A549 (cell line): ENCODE measurements at regions not wholly inside any gene's neighbourhood (a gene's known extent, or its start where the extent isn't known, plus 50 kb on each side); places are given as distances from the start of the nearest gene placed in this dataset.

Experiments
- BHLHE40 ChIP-seq: IDR thresholded peaks from 2 replicates; pipeline ENCODE4 v1.6.1; 2012; ENCODE audit warnings: low read depth, low read length, inconsistent platforms
- CEBPB ChIP-seq, 2 experiments: fragments of >200 bp in 1 of 2; sonication (Bioruptor Twin) in 1 of 2; formaldehyde crosslinking in 1 of 2; IDR thresholded peaks; 2 replicates each; pipeline ENCODE4 v1.6.1; 2012 to 2016
- EP300 ChIP-seq, 2 experiments: fragments of >200 bp; sonication (Bioruptor Twin); formaldehyde crosslinking; IDR thresholded peaks; 2 replicates in 1 of 2; 3 replicates in 1 of 2; pipeline ENCODE4 v1.6.1; 2016 to 2017
- KDM1A ChIP-seq: fragments of 200-600 bp; sonication (generic); IDR thresholded peaks from 2 replicates; pipeline ENCODE4 v1.6.1; 2016; ENCODE audit warnings: low read depth, mild to moderate bottlenecking
- MAZ ChIP-seq: fragments of 150-350 bp; IDR thresholded peaks from 2 replicates; pipeline ENCODE4 v1.6.1; 2014; ENCODE audit warnings: antibody characterized with exemption, low read depth, low read length, borderline replicate concordance
- POLR2A ChIP-seq: IDR thresholded peaks from 2 replicates; pipeline ENCODE4 v1.6.1; 2012; ENCODE audit warnings: mild to moderate bottlenecking, low read length
- RAD21 ChIP-seq, 2 experiments: fragments of >200 bp in 1 of 2; sonication (Bioruptor Twin) in 1 of 2; formaldehyde crosslinking in 1 of 2; IDR thresholded peaks in 1 of 2; conservative IDR thresholded peaks in 1 of 2; 2 replicates in 1 of 2; 3 replicates in 1 of 2; pipeline ENCODE4 v1.6.1; 2012 to 2018; ENCODE audit warnings: inconsistent platforms in 1 of 2
- SMC3 ChIP-seq: fragments of >200 bp; sonication (Bioruptor Twin); formaldehyde crosslinking; IDR thresholded peaks from 3 replicates; pipeline ENCODE4 v1.6.1; 2018; ENCODE audit warnings: inconsistent platforms
- SREBF2 ChIP-seq: fragments of 450-650 bp; IDR thresholded peaks from 2 replicates; pipeline ENCODE4 v1.6.1; 2014; ENCODE audit warnings: mild to moderate bottlenecking, moderate library complexity
- ZNF302 ChIP-seq: fragments of 250-450 bp; sonication (Bioruptor Pico); IDR thresholded peaks from 2 replicates; pipeline ENCODE4 v1.9.0; 2021; ENCODE audit warnings: inconsistent platforms, mild to moderate bottlenecking, moderate library complexity
- TF ChIP-seq, protein P1 (sequence below): fragments of >200 bp; sonication (Bioruptor Twin); formaldehyde crosslinking; IDR thresholded peaks from 3 replicates; pipeline ENCODE4 v1.5.1; 2016
- TF ChIP-seq, protein P2 (sequence below): fragments of 150-350 bp; IDR thresholded peaks from 2 replicates; pipeline ENCODE4 v1.6.1; 2014; ENCODE audit warnings: low read depth, mild to moderate bottlenecking, low read length
- TF ChIP-seq, protein P3 (sequence below): IDR thresholded peaks from 2 replicates; pipeline ENCODE4 v1.6.1; 2012; ENCODE audit warnings: low read depth, borderline replicate concordance

DNA sequence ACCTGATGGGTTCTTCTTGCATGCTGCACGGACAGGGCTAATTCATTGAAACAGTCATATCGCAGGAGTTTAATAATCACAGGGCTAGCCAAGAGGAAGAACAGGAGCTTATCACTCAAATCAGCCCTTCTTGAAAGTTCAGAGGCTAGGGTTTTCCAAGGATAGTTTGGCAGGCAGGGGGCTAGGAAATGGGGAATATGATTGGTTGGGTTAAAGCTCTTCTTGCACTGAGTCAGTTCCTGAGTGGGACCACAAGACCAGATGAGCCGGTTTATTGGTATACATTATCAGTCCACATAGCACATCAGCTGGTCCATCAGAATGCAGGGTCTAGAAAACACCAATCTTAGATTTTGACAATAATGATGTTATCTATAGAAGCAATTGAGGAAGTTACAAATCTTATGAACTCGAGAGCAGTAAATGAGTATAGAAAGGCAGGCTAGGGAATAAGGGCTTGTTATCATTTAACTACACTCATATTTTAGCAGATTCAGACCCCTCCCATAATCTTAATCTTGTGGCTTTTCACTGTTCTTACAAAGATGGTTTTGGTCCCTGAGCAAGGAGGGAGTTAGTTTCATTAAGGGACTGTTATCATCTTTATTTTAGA is 58.1 kb upstream of the SLC25A36 start:
- TF ChIP-seq CEBPB (IDR thresholded peaks at IDR 0.05) = no peak
- no peak for TF ChIP-seq POLR2A
- TF ChIP-seq, protein P1, sequence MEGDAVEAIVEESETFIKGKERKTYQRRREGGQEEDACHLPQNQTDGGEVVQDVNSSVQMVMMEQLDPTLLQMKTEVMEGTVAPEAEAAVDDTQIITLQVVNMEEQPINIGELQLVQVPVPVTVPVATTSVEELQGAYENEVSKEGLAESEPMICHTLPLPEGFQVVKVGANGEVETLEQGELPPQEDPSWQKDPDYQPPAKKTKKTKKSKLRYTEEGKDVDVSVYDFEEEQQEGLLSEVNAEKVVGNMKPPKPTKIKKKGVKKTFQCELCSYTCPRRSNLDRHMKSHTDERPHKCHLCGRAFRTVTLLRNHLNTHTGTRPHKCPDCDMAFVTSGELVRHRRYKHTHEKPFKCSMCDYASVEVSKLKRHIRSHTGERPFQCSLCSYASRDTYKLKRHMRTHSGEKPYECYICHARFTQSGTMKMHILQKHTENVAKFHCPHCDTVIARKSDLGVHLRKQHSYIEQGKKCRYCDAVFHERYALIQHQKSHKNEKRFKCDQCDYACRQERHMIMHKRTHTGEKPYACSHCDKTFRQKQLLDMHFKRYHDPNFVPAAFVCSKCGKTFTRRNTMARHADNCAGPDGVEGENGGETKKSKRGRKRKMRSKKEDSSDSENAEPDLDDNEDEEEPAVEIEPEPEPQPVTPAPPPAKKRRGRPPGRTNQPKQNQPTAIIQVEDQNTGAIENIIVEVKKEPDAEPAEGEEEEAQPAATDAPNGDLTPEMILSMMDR = no peak
- TF ChIP-seq BHLHE40 = no peak
- TF ChIP-seq SMC3 = no peak
- TF ChIP-seq ZNF302 (CRISPR knock-in tag) = no peak
- TF ChIP-seq SREBF2 = no peak
- TF ChIP-seq, protein P2, sequence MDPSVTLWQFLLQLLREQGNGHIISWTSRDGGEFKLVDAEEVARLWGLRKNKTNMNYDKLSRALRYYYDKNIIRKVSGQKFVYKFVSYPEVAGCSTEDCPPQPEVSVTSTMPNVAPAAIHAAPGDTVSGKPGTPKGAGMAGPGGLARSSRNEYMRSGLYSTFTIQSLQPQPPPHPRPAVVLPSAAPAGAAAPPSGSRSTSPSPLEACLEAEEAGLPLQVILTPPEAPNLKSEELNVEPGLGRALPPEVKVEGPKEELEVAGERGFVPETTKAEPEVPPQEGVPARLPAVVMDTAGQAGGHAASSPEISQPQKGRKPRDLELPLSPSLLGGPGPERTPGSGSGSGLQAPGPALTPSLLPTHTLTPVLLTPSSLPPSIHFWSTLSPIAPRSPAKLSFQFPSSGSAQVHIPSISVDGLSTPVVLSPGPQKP = no peak
- no peak for TF ChIP-seq RAD21 (conservative IDR thresholded peaks at IDR 0.05 in 1 of 2, IDR thresholded peaks at IDR 0.05 in 1 of 2)
- TF ChIP-seq EP300 (IDR thresholded peaks at IDR 0.05) = no peak
- TF ChIP-seq, protein P3, sequence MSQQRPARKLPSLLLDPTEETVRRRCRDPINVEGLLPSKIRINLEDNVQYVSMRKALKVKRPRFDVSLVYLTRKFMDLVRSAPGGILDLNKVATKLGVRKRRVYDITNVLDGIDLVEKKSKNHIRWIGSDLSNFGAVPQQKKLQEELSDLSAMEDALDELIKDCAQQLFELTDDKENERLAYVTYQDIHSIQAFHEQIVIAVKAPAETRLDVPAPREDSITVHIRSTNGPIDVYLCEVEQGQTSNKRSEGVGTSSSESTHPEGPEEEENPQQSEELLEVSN = no peak
- TF ChIP-seq KDM1A = no peak
- no peak for TF ChIP-seq MAZ
